ENCODE measurements at regions not wholly inside any gene's neighbourhood (a gene's known extent, or its start where the extent isn't known, plus 50 kb on each side); places are given as distances from the start of the nearest gene placed in this dataset.

DNA sequence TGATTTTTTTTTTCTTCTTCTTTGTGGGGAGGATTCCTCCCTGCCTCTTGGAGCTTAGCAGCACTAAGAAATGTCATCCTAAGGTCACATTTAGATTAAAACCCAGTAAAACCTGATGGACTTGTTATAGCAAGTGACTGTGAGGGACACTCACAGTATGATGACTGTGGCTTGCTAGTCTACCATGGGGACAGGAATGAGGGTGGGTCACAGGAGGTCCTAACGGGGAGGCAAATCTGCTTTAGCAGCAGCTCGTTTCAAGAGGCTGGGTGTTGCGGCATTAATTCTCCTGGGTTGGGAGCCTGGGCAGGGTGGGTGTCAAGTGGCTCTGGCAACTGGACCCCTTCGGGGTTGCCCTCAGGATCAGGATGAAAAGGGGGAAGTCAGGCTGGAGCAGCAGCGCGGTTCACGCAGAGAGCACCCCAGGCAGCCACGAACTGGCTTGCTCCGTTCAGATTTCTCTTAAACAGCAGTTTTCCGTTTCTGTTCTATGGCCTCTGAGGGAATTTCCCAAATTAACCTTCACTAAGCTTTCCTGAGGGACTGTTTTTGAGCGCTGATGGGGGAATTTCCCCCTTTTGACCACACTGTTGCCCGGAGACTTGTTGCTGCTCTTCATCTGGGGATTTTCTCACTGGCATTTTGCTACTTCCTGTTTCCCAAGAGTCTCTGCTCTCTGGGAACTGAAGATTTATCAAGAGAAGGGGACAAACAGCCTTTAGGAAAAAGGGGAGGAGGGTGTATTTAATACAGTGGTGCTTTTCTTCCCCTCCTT is 59.8 kb upstream of the PELI1 start:
- TF ChIP-seq, protein P1, sequence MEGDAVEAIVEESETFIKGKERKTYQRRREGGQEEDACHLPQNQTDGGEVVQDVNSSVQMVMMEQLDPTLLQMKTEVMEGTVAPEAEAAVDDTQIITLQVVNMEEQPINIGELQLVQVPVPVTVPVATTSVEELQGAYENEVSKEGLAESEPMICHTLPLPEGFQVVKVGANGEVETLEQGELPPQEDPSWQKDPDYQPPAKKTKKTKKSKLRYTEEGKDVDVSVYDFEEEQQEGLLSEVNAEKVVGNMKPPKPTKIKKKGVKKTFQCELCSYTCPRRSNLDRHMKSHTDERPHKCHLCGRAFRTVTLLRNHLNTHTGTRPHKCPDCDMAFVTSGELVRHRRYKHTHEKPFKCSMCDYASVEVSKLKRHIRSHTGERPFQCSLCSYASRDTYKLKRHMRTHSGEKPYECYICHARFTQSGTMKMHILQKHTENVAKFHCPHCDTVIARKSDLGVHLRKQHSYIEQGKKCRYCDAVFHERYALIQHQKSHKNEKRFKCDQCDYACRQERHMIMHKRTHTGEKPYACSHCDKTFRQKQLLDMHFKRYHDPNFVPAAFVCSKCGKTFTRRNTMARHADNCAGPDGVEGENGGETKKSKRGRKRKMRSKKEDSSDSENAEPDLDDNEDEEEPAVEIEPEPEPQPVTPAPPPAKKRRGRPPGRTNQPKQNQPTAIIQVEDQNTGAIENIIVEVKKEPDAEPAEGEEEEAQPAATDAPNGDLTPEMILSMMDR (optimal IDR thresholded peaks at IDR 0.05 in 1 of 3, IDR thresholded peaks at IDR 0.05 in 1 of 3, conservative IDR thresholded peaks at IDR 0.05 in 1 of 3; ENCODE audit: extremely low read depth in 1 of 3, insufficient read depth in 2 of 3, low read length in 3 of 3), result no peak
- TF ChIP-seq EZH2 (IDR thresholded peaks at IDR 0.05; ENCODE audit: low read length), result no peak
- peaks cover 21% of the 10 kb centered on the region for H3K4me1 ChIP-seq (ENCODE audit: control insufficient read depth, extremely low read depth, insufficient read depth, low read length)
- dilution Hi-C loops (cut with MboI; ENCODE audit: extremely low pct_ligation_motif_present, low sequenced_read_pairs), result no loop called here
- H3K9me1 ChIP-seq (ENCODE audit: control insufficient read depth, extremely low read depth, insufficient read depth, low read length), result peaks cover 2% of the 10 kb centered on the region
- H3K4me3 ChIP-seq (ENCODE audit: control insufficient read depth in 2 of 3, extremely low read depth in 1 of 3, insufficient read depth in 2 of 3, low read depth in 1 of 3, low read length in 3 of 3), result peak overlapping the region in 1 of 3 experiments; percentile 44
- DNase-seq (ENCODE audit: low read depth, low spot score), result no peak
- FAIRE-seq, result no peak
- H3K27me3 ChIP-seq (ENCODE audit: control insufficient read depth, extremely low read depth, insufficient read depth, low read length), result no peaks in the 10 kb centered on the region
- H3K4me2 ChIP-seq (ENCODE audit: control insufficient read depth, extremely low read depth, insufficient read depth, low read depth, low read length), result peak overlapping the region; percentile 80
- H3K9ac ChIP-seq (ENCODE audit: control insufficient read depth, extremely low read depth, insufficient read depth, low read length), result peak overlapping the region; percentile 76
- no peaks in the 10 kb centered on the region for H4K20me1 ChIP-seq (ENCODE audit: control insufficient read depth, extremely low read depth, insufficient read depth, low read length)
- H2AFZ ChIP-seq (ENCODE audit: control insufficient read depth, low read length), result peak overlapping the region; percentile 96
- H3K9me3 ChIP-seq (ENCODE audit: control insufficient read depth, low read depth, low read length), result no peaks in the 10 kb centered on the region
- peak overlapping the region; percentile 75 for H3K27ac ChIP-seq (ENCODE audit: control insufficient read depth, insufficient read depth, low read length)
- H3K79me2 ChIP-seq (ENCODE audit: control insufficient read depth, insufficient read depth, low read length), result no peaks in the 10 kb centered on the region
- no peaks in the 10 kb centered on the region for H3K36me3 ChIP-seq (ENCODE audit: control insufficient read depth in 2 of 2, extremely low read depth in 1 of 2, insufficient read depth in 2 of 2, low read length in 2 of 2)

GRCh38 chr2:64204703-64205102 is 60.5 kb upstream of the PELI1 start:
- TF ChIP-seq, protein P1 (optimal IDR thresholded peaks at IDR 0.05 in 1 of 3, IDR thresholded peaks at IDR 0.05 in 1 of 3, conservative IDR thresholded peaks at IDR 0.05 in 1 of 3; ENCODE audit: extremely low read depth in 1 of 3, insufficient read depth in 2 of 3, low read length in 3 of 3), result no peak
- no peak for TF ChIP-seq EZH2 (IDR thresholded peaks at IDR 0.05; ENCODE audit: low read length)
- H3K9ac ChIP-seq (ENCODE audit: control insufficient read depth, extremely low read depth, insufficient read depth, low read length), result peak overlapping the region; percentile 76

More at GRCh38 chr2:64204703-64205102, 60.5 kb upstream of the PELI1 start:
- dilution Hi-C loops (cut with MboI; ENCODE audit: extremely low pct_ligation_motif_present, low sequenced_read_pairs), result no loop called here
- H3K36me3 ChIP-seq (ENCODE audit: control insufficient read depth in 2 of 2, extremely low read depth in 1 of 2, insufficient read depth in 2 of 2, low read length in 2 of 2), result no peaks in the 10 kb centered on the region
- no peaks in the 10 kb centered on the region for H3K79me2 ChIP-seq (ENCODE audit: control insufficient read depth, insufficient read depth, low read length)
- no peaks in the 10 kb centered on the region for H3K27me3 ChIP-seq (ENCODE audit: control insufficient read depth, extremely low read depth, insufficient read depth, low read length)
- H3K4me1 ChIP-seq (ENCODE audit: control insufficient read depth, extremely low read depth, insufficient read depth, low read length), result peaks cover 21% of the 10 kb centered on the region
- DNase-seq (ENCODE audit: low read depth, low spot score), result no peak
- H3K4me2 ChIP-seq (ENCODE audit: control insufficient read depth, extremely low read depth, insufficient read depth, low read depth, low read length), result peak overlapping the region; percentile 80
- H3K9me1 ChIP-seq (ENCODE audit: control insufficient read depth, extremely low read depth, insufficient read depth, low read length), result peaks cover 2% of the 10 kb centered on the region
- peak overlapping the region; percentile 96 for H2AFZ ChIP-seq (ENCODE audit: control insufficient read depth, low read length)
- no peak overlapping the region for H3K4me3 ChIP-seq (ENCODE audit: control insufficient read depth in 2 of 3, extremely low read depth in 1 of 3, insufficient read depth in 2 of 3, low read depth in 1 of 3, low read length in 3 of 3)
- H3K27ac ChIP-seq (ENCODE audit: control insufficient read depth, insufficient read depth, low read length), result peak overlapping the region; percentile 75
- no peaks in the 10 kb centered on the region for H3K9me3 ChIP-seq (ENCODE audit: control insufficient read depth, low read depth, low read length)
- H4K20me1 ChIP-seq (ENCODE audit: control insufficient read depth, extremely low read depth, insufficient read depth, low read length), result no peaks in the 10 kb centered on the region
- FAIRE-seq, result no peak
